ENCODE measurements at regions not wholly inside any gene's neighbourhood (a gene's known extent, or its start where the extent isn't known, plus 50 kb on each side); places are given as distances from the start of the nearest gene placed in this dataset.

DNA sequence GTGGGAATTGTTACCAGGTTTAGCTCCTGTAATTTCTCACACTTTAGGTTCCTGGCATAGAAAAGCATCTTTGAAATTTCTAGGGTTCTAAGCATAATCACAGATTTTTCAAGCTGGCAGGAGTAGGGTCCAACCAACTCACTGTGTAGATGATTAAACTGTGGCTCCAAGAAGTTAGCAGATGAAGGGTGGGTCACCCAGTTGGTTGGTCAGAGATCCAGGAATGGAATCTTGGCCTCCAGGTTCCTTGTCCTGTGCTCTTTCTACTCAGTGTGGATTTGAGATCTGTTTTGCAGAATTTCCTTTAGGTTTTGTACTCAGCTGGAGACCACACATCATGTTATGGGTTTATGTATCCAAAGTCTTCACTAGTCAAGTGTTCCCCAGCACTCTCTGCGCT, 90.3 kb upstream of the MAML3 start:
- H3K36me3 Mint-ChIP-seq, result no peaks in the 10 kb centered on the region
- H3K4me3 Mint-ChIP-seq, result no peak overlapping the region
- DNase-seq (ENCODE audit: low spot score in 2 of 2) (no peak), ATAC-seq (no peak)
- H3K9me3 Mint-ChIP-seq, result no peaks in the 10 kb centered on the region
- H3K27ac Mint-ChIP-seq, result no peak overlapping the region
- peaks cover 19% of the 10 kb centered on the region for H3K4me1 Mint-ChIP-seq

DNA sequence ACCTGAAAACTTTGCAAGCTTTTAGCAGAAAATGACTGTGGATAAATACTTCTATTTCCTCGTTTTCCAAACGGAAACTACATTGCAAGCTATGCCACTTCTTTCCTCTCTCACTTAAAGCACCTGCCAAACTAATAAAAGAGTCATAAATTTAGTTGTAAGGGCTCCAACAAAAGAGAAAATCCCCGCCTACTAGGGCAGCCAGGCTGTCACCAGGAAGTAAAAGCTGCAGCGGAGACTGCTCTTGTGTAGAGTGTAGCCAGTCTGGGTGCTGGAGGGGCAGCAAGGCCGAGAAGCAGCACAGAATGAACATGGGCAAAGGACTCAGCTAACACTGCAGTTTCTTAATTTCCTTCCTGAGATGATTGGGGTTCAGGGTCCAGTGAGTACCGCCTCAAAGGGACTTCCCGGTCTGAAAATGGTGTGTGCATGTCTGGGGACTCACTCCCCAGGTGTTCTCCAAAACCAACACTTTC, 89.3 kb upstream of the MAML3 start:
- Mint-ChIP-seq H3K4me3 (peak overlapping the region; percentile 31), H3K27ac (no peak overlapping the region), H3K4me1 (peaks cover 19% of the 10 kb centered on the region), H3K9me3 (no peaks in the 10 kb centered on the region), H3K36me3 (no peaks in the 10 kb centered on the region)
- DNase-seq (ENCODE audit: low spot score in 2 of 2), result no peak
- peak; percentile 21 for ATAC-seq

- no peak overlapping the region for H3K27ac Mint-ChIP-seq
- H3K9me3 Mint-ChIP-seq, result no peaks in the 10 kb centered on the region
- H3K36me3 Mint-ChIP-seq, result no peaks in the 10 kb centered on the region
- H3K4me3 Mint-ChIP-seq, result peak overlapping the region; percentile 31
- no peak for DNase-seq (ENCODE audit: low spot score in 2 of 2)
- ATAC-seq, result peak; percentile 40
- peaks cover 19% of the 10 kb centered on the region for H3K4me1 Mint-ChIP-seq
Observed at GRCh38 chr4:140242357-140243277, 88.6 kb upstream of the MAML3 start.

GRCh38 chr4:140240237-140240636, 86.3 kb upstream of the MAML3 start:
- DNase-seq (ENCODE audit: low spot score in 2 of 2) (no peak), ATAC-seq (no peak)
- Mint-ChIP-seq H3K36me3 (no peaks in the 10 kb centered on the region), H3K4me1 (peaks cover 20% of the 10 kb centered on the region), H3K27ac (no peak overlapping the region), H3K4me3 (no peak overlapping the region), H3K9me3 (no peaks in the 10 kb centered on the region)

DNA sequence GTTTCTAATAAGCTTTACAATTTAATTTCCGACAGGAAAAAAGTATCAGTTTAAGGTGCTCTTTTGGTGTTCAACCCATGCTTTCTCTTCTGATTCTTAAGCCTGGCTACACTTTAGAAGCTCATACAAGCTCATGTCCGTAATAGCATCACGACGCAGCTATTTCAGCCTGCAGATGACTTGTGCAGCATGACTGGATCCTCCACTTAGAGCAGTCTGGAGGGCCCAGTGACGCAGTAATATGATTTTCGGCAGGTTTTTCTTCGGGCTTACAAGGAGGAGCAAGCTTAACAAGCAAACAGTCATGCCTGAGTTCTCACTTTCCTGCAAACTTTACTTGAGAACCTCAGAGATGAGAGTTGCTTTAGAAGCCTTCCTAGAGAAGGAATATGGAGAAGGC, 85.3 kb upstream of the MAML3 start:
- DNase-seq (ENCODE audit: low spot score in 2 of 2), result no peak
- Mint-ChIP-seq H3K4me3 (no peak overlapping the region), H3K4me1 (peaks cover 30% of the 10 kb centered on the region), H3K36me3 (no peaks in the 10 kb centered on the region), H3K27ac (no peak overlapping the region), H3K9me3 (no peaks in the 10 kb centered on the region)
- ATAC-seq, result no peak

GRCh38 chr4:140238351-140239056, 84.5 kb upstream of the MAML3 start:
- Mint-ChIP-seq H3K27ac (no peak overlapping the region), H3K36me3 (no peaks in the 10 kb centered on the region), H3K4me1 (peaks cover 31% of the 10 kb centered on the region), H3K4me3 (no peak overlapping the region), H3K9me3 (no peaks in the 10 kb centered on the region)
- DNase-seq (ENCODE audit: low spot score in 2 of 2) (no peak), ATAC-seq (no peak)

DNA sequence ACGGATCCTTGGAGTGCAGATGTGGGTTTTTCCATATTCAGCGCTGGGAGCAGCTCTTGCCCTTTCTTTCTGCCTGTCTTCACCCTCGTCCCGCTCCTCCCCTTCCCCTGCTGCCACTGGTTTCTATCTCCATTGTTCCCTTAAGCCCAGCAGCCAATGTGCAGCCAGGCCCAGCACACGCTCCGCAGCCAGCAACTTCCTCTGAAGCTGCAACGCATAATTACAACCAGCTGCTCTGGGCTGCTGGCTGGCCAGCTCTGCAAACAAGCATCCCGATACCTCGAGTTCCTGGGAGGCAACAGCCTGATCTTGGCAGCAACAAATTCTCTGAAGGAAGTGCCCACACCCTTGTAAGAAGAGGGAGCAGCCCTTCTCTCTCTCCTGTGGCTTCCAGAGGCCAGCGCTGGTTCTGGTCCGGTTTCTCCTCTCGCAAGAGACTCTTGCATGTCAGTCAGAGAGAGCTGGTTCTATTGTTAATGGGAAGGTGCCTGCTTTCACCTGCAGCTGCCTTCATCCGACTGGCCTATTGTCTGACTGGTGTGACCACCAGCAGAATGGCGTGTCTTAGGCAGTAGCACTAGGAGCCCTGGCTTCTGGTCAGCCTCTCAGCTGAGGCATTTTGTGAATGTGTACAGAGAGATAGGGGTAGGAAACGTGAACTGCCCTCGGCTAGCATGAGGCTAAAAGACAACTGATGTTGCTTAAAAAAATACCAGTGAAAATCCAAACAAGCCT, 83.8 kb upstream of the MAML3 start:
- Mint-ChIP-seq H3K36me3 (no peaks in the 10 kb centered on the region), H3K4me1 (peaks cover 24% of the 10 kb centered on the region), H3K27ac (no peak overlapping the region), H3K4me3 (no peak overlapping the region), H3K9me3 (no peaks in the 10 kb centered on the region)
- no peak for ATAC-seq
- DNase-seq (ENCODE audit: low spot score in 2 of 2), result no peak

GRCh38 chr4:140236654-140237169, 82.7 kb upstream of the MAML3 start:
- no peak for DNase-seq (ENCODE audit: low spot score in 2 of 2)
- Mint-ChIP-seq H3K4me3 (no peak overlapping the region), H3K27ac (no peak overlapping the region), H3K9me3 (no peaks in the 10 kb centered on the region), H3K36me3 (no peaks in the 10 kb centered on the region), H3K4me1 (peaks cover 15% of the 10 kb centered on the region)
- ATAC-seq, result no peak

- Mint-ChIP-seq H3K4me3 (peak overlapping the region; percentile 44), H3K9me3 (no peaks in the 10 kb centered on the region), H3K4me1 (peaks cover 15% of the 10 kb centered on the region), H3K36me3 (no peaks in the 10 kb centered on the region), H3K27ac (peak overlapping the region; percentile 92)
- DNase-seq (ENCODE audit: low spot score in 2 of 2) (no peak), ATAC-seq (peak; percentile 70)
Observed at GRCh38 chr4:140234697-140235060, 80.7 kb upstream of the MAML3 start.

- DNase-seq (ENCODE audit: low spot score in 2 of 2) (no peak), ATAC-seq (peak; percentile 61)
- H3K4me1 Mint-ChIP-seq, result peaks cover 15% of the 10 kb centered on the region
- H3K9me3 Mint-ChIP-seq, result no peaks in the 10 kb centered on the region
- H3K4me3 Mint-ChIP-seq, result peak overlapping the region; percentile 44
- peak overlapping the region; percentile 92 for H3K27ac Mint-ChIP-seq
- no peaks in the 10 kb centered on the region for H3K36me3 Mint-ChIP-seq
Observed at GRCh38 chr4:140233791-140234696, 80.1 kb upstream of the MAML3 start.

DNA sequence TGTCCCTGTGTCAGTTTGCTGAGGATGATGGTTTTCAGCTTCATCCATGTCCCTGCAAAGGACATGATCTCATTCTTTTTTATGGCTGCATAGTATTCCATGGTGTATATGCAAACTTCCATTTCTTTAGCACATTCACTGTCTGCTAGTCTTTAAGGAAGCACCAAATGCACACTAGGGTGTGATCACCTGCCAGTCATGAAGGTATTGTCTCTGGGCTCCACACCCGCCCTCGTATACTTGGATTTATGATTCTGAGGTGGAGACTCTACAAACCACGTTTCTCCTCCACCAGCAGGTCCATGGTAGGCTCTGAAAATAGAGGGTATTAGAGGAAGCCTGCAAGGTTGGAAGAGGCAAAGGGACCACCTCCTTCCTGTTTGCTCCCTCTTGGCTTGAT, 75.9 kb upstream of the MAML3 start:
- Mint-ChIP-seq H3K36me3 (no peaks in the 10 kb centered on the region), H3K4me3 (no peak overlapping the region), H3K27ac (no peak overlapping the region), H3K9me3 (no peaks in the 10 kb centered on the region), H3K4me1 (peaks cover 10% of the 10 kb centered on the region)
- DNase-seq (ENCODE audit: low spot score in 2 of 2) (no peak), ATAC-seq (no peak)

GRCh38 chr4:140227286-140227685, 73.3 kb upstream of the MAML3 start:
- DNase-seq (ENCODE audit: low spot score in 2 of 2) (no peak), ATAC-seq (no peak)
- H3K36me3 Mint-ChIP-seq, result no peaks in the 10 kb centered on the region
- H3K27ac Mint-ChIP-seq, result no peak overlapping the region
- H3K4me1 Mint-ChIP-seq, result no peaks in the 10 kb centered on the region
- no peaks in the 10 kb centered on the region for H3K9me3 Mint-ChIP-seq
- H3K4me3 Mint-ChIP-seq, result no peak overlapping the region

DNA sequence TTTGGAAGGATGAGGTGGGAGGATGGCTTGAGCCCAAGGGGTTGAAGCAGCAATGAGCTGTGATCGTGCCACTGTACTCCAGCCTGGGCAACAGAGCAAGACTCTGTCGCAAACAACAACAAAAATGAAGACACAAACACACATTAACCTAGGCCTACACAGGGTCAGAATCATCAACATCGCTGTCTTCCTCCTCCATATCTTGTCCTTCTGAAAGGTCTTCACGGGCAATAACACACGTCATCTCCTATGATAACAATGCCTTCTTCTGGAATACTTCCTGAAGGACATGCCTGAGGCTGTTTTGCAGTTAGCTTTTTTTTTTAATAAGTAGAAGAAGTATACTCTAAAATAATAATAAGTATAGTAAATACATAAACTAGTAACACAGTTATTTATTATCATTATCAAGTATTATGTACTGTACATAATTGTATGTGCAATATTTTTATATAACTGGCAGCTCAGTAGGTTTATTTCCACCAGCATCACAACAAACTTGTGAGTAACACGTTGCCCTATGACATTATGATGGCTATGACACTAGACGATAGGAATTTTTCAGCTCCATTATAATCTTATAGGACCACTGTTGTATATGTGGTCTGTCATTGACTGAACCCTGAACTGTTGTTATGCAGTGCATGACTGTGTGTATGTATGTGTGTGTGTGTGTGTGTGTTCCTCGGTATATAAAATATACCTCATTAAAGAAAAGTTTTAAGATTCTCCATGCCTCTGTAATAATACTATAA, 69.2 kb upstream of the MAML3 start:
- ATAC-seq (no peak), DNase-seq (ENCODE audit: low spot score in 2 of 2) (no peak)
- Mint-ChIP-seq H3K4me1 (no peaks in the 10 kb centered on the region), H3K4me3 (no peak overlapping the region), H3K36me3 (no peaks in the 10 kb centered on the region), H3K27ac (no peak overlapping the region), H3K9me3 (no peaks in the 10 kb centered on the region)

DNA sequence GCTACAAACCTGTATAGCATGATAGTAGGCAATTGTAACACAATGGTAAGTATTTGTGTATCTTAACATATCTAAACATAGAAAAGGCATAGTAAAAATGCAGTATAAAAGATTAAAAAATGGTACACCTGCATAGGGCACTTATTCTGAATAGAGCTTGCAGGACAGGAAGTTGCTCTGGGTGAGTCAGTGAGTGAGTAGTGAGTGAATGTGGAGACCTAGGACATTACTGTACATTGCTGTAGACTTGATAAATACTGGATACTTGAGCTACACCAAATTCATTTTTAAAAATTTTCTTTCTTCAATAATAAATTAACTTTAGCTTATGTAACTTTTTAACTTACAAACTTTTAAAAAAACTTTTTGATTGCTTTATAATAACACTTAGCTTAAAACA, 68.2 kb upstream of the MAML3 start:
- Mint-ChIP-seq H3K27ac (no peak overlapping the region), H3K4me1 (no peaks in the 10 kb centered on the region), H3K9me3 (no peaks in the 10 kb centered on the region), H3K4me3 (no peak overlapping the region), H3K36me3 (no peaks in the 10 kb centered on the region)
- DNase-seq (ENCODE audit: low spot score in 2 of 2) (no peak), ATAC-seq (no peak)

Data from stimulated activated effector memory CD8-positive, alpha-beta T cell treated with anti-CD3 and anti-CD28 coated beads, Interleukin-12 subunit alpha, Interleukin-12 subunit beta, amount 100 ng/mL, for 72 hours (primary cell).